Naive B cell (primary cell): ENCODE measurements at regions not wholly inside any gene's neighbourhood (a gene's known extent, or its start where the extent isn't known, plus 50 kb on each side); places are given as distances from the start of the nearest gene placed in this dataset.

ENCODE experiments used
- ATAC-seq, 2 donors: fragments of 150-1000 bp; cut with Tn5 transposase; 2 replicates each; pipeline ENCODE4 v1.10.0; 2021; ENCODE audit warnings: low read depth in 2 of 2, mild to moderate bottlenecking in 2 of 2, moderate library complexity in 2 of 2
- DNase-seq: peaks from one replicate; pipeline ENCODE4 v3.0.0; 2022
- H3K27ac Mint-ChIP-seq, 6 donors: one replicate each; pipeline ENCODE4 v1.8.0; 2020 to 2022; ENCODE audit warnings: mild to moderate bottlenecking in 6 of 6, mixed read lengths in 6 of 6, moderate library complexity in 5 of 6, inconsistent platforms in 2 of 6
- H3K27me3 Mint-ChIP-seq, 3 donors: one replicate each; pipeline ENCODE4 v1.8.0; 2021 to 2022; ENCODE audit warnings: mixed read lengths in 3 of 3, mild to moderate bottlenecking in 1 of 3
- H3K36me3 Mint-ChIP-seq, 2 donors: one replicate each; pipeline ENCODE4 v1.8.0; 2020 to 2022; ENCODE audit warnings: mixed read lengths in 2 of 2, inconsistent platforms in 1 of 2, mild to moderate bottlenecking in 1 of 2
- H3K4me1 Mint-ChIP-seq, 3 donors: one replicate each; pipeline ENCODE4 v1.8.0; 2020 to 2022; ENCODE audit warnings: mixed read lengths in 3 of 3, inconsistent platforms in 1 of 3, mild to moderate bottlenecking in 1 of 3, moderate library complexity in 1 of 3
- H3K4me3 Mint-ChIP-seq, 8 donors: one replicate each; pipeline ENCODE4 v1.8.0; 2020 to 2022; ENCODE audit warnings: mild to moderate bottlenecking in 8 of 8, mixed read lengths in 8 of 8, moderate library complexity in 8 of 8, inconsistent platforms in 2 of 8
- H3K9me3 Mint-ChIP-seq, 7 donors: one replicate each; pipeline ENCODE4 v1.8.0; 2020 to 2022; ENCODE audit warnings: mixed read lengths in 7 of 7, mild to moderate bottlenecking in 5 of 7, inconsistent platforms in 2 of 7, moderate library complexity in 1 of 7

GRCh38 chr3:64829331-64829730 lies 141.5 kb upstream of the ADAMTS9 start:
- DNase-seq (no peak), ATAC-seq (no peak)
- Mint-ChIP-seq H3K4me1 (no peaks in the 10 kb centered on the region), H3K27me3 (no peaks in the 10 kb centered on the region), H3K36me3 (no peaks in the 10 kb centered on the region), H3K27ac (no peak overlapping the region), H3K9me3 (peaks cover 0 to 3% (median 0%) of the 10 kb centered on the region in 7 donors), H3K4me3 (no peak overlapping the region)

GRCh38 chr3:64828276-64828675 lies 140.5 kb upstream of the ADAMTS9 start:
- Mint-ChIP-seq H3K27ac (no peak overlapping the region), H3K27me3 (no peaks in the 10 kb centered on the region), H3K9me3 (peaks cover 0 to 3% (median 0%) of the 10 kb centered on the region in 7 donors), H3K4me3 (no peak overlapping the region), H3K36me3 (no peaks in the 10 kb centered on the region), H3K4me1 (no peaks in the 10 kb centered on the region)
- DNase-seq: no peak
- no peak for ATAC-seq

DNA sequence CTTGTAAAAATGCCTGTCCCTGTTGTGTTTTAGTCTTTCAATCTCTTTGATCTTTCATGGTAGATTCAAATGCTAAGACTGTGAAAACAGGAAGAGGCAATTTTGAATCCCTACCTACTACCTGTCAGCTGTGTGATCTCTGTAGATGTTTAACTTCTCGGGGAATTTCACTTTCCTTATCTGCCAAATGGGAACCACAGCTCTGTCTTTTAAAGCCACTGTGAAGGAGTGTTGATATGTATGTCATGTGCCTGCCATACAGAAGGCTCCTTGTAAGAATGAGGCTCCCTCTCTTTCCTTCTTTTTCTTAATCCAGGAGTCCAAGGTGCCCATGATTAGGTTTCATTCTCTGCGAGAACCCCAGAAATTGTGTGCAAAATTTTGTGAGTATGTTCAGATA lies 139.6 kb upstream of the ADAMTS9 start:
- H3K27me3 Mint-ChIP-seq: no peaks in the 10 kb centered on the region

DNA sequence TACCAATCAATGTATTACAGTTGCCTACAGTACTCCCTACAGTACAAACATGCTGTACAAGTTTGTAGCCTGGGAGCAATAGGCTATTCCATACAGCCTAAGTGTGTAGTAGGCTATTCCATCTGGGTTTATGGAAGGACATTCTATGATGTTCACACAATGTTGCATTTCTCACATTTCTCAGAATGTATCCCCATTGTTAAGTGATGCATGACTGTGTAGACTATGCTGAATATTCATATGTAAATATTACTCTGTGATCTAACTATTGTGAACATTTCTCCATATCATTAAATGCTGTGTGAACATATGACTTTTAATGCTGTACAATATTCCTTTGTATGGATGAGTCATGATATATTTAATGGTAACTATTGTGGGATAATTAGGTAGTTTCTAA lies 139.2 kb upstream of the ADAMTS9 start:
- no peak for ATAC-seq
- no peak overlapping the region for H3K27ac Mint-ChIP-seq

More for the DNA sequence above, 139.6 kb upstream of the ADAMTS9 start:
- Mint-ChIP-seq H3K27ac (no peak overlapping the region), H3K36me3 (no peaks in the 10 kb centered on the region), H3K9me3 (peaks cover 0 to 5% (median 0%) of the 10 kb centered on the region in 7 donors), H3K4me1 (no peaks in the 10 kb centered on the region), H3K4me3 (no peak overlapping the region)
- no peak for DNase-seq
- ATAC-seq: no peak

GRCh38 chr3:64825404-64826120 lies 137.8 kb upstream of the ADAMTS9 start:
- peaks cover 0 to 5% (median 0%) of the 10 kb centered on the region in 7 donors for H3K9me3 Mint-ChIP-seq
- no peak overlapping the region for H3K4me3 Mint-ChIP-seq
- DNase-seq (no peak), ATAC-seq (no peak)
- no peaks in the 10 kb centered on the region for H3K4me1 Mint-ChIP-seq
- H3K36me3 Mint-ChIP-seq: no peaks in the 10 kb centered on the region
- H3K27ac Mint-ChIP-seq: no peak overlapping the region
- no peaks in the 10 kb centered on the region for H3K27me3 Mint-ChIP-seq

More for the DNA sequence above, 139.2 kb upstream of the ADAMTS9 start:
- DNase-seq: no peak
- Mint-ChIP-seq H3K4me1 (no peaks in the 10 kb centered on the region), H3K36me3 (no peaks in the 10 kb centered on the region), H3K4me3 (no peak overlapping the region), H3K9me3 (peaks cover 0 to 5% (median 0%) of the 10 kb centered on the region in 7 donors), H3K27me3 (no peaks in the 10 kb centered on the region)

GRCh38 chr3:64824394-64824909 lies 136.7 kb upstream of the ADAMTS9 start:
- ATAC-seq (no peak), DNase-seq (no peak)
- peaks cover 0 to 5% (median 0%) of the 10 kb centered on the region in 7 donors for H3K9me3 Mint-ChIP-seq
- H3K4me1 Mint-ChIP-seq: no peaks in the 10 kb centered on the region
- H3K36me3 Mint-ChIP-seq: no peaks in the 10 kb centered on the region
- H3K4me3 Mint-ChIP-seq: no peak overlapping the region
- H3K27ac Mint-ChIP-seq: no peak overlapping the region
- H3K27me3 Mint-ChIP-seq: no peaks in the 10 kb centered on the region

DNA sequence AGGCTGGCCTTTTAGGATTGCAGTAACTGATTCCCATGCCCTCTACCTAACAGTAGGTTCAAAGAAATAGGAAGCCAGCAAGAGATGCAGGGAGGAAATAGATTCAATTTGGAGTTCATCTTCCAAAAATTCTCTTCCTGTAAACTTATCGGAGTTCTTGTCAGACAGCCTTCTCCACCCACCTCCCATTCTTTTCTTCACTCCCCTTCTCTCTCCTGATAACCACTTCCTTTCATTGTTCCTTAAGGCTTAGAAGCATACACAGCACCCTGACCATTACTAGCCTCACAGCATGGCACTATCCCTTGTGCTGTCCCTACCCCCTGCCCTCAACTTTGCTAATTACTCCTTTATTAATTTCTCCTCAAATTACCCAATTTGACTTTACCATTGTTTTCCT lies 130.4 kb upstream of the ADAMTS9 start:
- Mint-ChIP-seq H3K9me3 (peaks cover 0 to 11% (median 3%) of the 10 kb centered on the region in 7 donors), H3K27me3 (no peaks in the 10 kb centered on the region), H3K27ac (no peak overlapping the region), H3K4me1 (no peaks in the 10 kb centered on the region), H3K4me3 (no peak overlapping the region), H3K36me3 (no peaks in the 10 kb centered on the region)
- DNase-seq (no peak), ATAC-seq (no peak)

GRCh38 chr3:64816355-64816754 lies 128.6 kb upstream of the ADAMTS9 start:
- H3K9me3 Mint-ChIP-seq: peaks cover 0 to 9% (median 5%) of the 10 kb centered on the region in 7 donors
- no peaks in the 10 kb centered on the region for H3K27me3 Mint-ChIP-seq
- ATAC-seq (no peak), DNase-seq (no peak)
- H3K4me3 Mint-ChIP-seq: no peak overlapping the region
- no peaks in the 10 kb centered on the region for H3K36me3 Mint-ChIP-seq
- no peak overlapping the region for H3K27ac Mint-ChIP-seq
- no peaks in the 10 kb centered on the region for H3K4me1 Mint-ChIP-seq

DNA sequence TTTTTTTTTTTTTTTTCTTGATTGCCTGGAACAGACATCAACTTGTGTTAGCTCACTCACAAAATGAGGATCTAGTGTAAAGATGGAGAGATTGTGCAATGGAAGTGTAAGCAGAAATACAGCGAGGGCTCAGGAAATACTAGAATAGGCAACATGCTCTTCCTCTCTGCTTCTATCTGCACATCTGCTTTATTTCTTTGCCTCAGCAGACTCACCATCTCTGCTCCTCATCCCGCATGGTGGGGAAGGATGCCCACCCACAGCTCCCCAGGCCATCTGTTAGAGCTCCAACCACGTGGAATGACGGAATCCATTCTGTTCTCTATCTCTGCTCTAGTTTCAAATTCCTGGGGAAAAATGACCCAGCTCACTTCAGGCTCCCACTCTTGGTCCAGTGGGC lies 128.0 kb upstream of the ADAMTS9 start:
- no peak overlapping the region for H3K27ac Mint-ChIP-seq
- H3K27me3 Mint-ChIP-seq: no peaks in the 10 kb centered on the region
- peaks cover 0 to 9% (median 5%) of the 10 kb centered on the region in 7 donors for H3K9me3 Mint-ChIP-seq
- no peak overlapping the region for H3K4me3 Mint-ChIP-seq
- DNase-seq (no peak), ATAC-seq (no peak)
- H3K4me1 Mint-ChIP-seq: no peaks in the 10 kb centered on the region
- H3K36me3 Mint-ChIP-seq: no peaks in the 10 kb centered on the region

DNA sequence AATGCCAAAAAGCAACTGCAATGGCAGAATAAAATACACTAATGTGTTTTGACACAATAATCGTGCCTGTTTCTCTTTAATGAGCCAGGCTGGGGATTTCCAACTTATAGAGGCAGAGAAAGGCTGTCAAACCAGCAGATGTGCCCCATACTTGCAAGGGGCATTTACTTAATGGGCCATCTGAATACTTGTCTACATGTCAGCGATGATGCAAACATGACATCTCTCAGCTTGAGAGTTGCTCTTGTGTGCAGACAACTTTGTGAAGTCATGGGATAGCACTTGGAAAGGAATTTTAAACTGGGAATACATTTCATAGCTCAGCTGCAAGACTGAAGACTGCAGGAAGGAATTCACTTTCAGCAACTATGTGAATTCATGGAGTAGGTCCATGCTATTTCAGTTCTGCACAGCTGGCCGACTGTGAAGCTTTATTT lies 127.4 kb upstream of the ADAMTS9 start:
- no peak for DNase-seq
- ATAC-seq: no peak
- Mint-ChIP-seq H3K36me3 (no peaks in the 10 kb centered on the region), H3K27ac (no peak overlapping the region), H3K4me3 (no peak overlapping the region), H3K4me1 (no peaks in the 10 kb centered on the region), H3K27me3 (no peaks in the 10 kb centered on the region), H3K9me3 (peaks cover 0 to 9% (median 5%) of the 10 kb centered on the region in 7 donors)

DNA sequence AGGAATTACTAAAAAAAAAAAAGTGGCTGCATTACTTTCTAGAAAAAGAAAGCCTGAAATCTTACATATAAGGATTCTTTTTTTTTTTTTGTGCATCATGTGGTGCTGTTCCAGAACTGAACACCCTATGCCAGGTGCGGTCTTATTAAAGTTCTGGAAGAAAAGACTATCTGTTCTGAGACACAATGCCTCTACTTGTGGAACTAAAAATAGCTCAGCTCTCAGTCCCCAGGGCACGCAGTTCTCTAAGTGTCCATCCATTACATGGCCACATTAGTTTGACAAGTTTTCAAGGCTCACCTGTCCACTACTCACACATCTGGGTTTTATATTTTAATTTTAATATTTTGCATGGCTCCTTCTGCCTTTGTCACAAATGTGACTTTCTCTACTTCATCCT lies 126.6 kb upstream of the ADAMTS9 start:
- peaks cover 0 to 9% (median 5%) of the 10 kb centered on the region in 7 donors for H3K9me3 Mint-ChIP-seq
- H3K27ac Mint-ChIP-seq: no peak overlapping the region
- no peaks in the 10 kb centered on the region for H3K27me3 Mint-ChIP-seq
- no peak for ATAC-seq
- DNase-seq: no peak
- H3K4me1 Mint-ChIP-seq: no peaks in the 10 kb centered on the region
- H3K36me3 Mint-ChIP-seq: no peaks in the 10 kb centered on the region
- H3K4me3 Mint-ChIP-seq: no peak overlapping the region

GRCh38 chr3:64813326-64813725 lies 125.5 kb upstream of the ADAMTS9 start:
- ATAC-seq (no peak), DNase-seq (no peak)
- Mint-ChIP-seq H3K36me3 (no peaks in the 10 kb centered on the region), H3K4me3 (no peak overlapping the region), H3K9me3 (peaks cover 0 to 7% (median 5%) of the 10 kb centered on the region in 7 donors), H3K27me3 (no peaks in the 10 kb centered on the region), H3K4me1 (no peaks in the 10 kb centered on the region), H3K27ac (no peak overlapping the region)

DNA sequence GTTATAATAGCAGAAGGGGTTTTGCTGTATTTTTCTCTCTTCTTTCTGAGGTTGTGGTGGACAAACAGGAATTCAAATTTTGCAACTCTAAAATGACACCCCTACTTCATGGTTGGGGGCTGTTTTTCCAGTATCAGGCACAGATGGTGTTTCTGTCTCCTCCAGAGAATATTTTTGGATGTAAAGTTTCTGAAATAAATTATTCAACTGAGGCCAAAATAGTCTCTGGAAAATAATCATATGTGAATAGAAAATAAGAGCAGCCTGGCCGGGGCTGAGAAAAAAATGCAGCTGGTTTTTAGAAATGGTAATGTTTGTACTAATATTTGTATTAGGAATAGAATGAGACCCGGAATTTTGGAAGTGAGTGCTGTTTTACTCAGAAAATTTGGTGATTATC lies 121.3 kb upstream of the ADAMTS9 start:
- no peaks in the 10 kb centered on the region for H3K4me1 Mint-ChIP-seq
- no peak for DNase-seq
- no peaks in the 10 kb centered on the region for H3K36me3 Mint-ChIP-seq
- H3K27ac Mint-ChIP-seq: peak overlapping the region in 1 of 6 donors; percentile 28
- no peak for ATAC-seq
- no peaks in the 10 kb centered on the region for H3K27me3 Mint-ChIP-seq
- H3K4me3 Mint-ChIP-seq: no peak overlapping the region
- peaks cover 0 to 6% (median 4%) of the 10 kb centered on the region in 7 donors for H3K9me3 Mint-ChIP-seq

GRCh38 chr3:64808061-64808460 lies 120.3 kb upstream of the ADAMTS9 start:
- Mint-ChIP-seq H3K36me3 (no peaks in the 10 kb centered on the region), H3K4me3 (no peak overlapping the region), H3K27me3 (no peaks in the 10 kb centered on the region), H3K9me3 (peaks cover 0 to 13% (median 3%) of the 10 kb centered on the region in 7 donors), H3K4me1 (no peaks in the 10 kb centered on the region), H3K27ac (no peak overlapping the region)
- no peak for ATAC-seq
- no peak for DNase-seq
